GM12878 (cell line): ENCODE measurements at regions not wholly inside any gene's neighbourhood (a gene's known extent, or its start where the extent isn't known, plus 50 kb on each side); places are given as distances from the start of the nearest gene placed in this dataset.

ENCODE experiments used
- DPF2 ChIP-seq: fragments of 450-650 bp; IDR thresholded peaks from 2 replicates; pipeline ENCODE4 v1.6.1; 2017; ENCODE audit warnings: mild to moderate bottlenecking
- ESRRA ChIP-seq: IDR thresholded peaks from 2 replicates; pipeline ENCODE4 v1.6.1; 2012; ENCODE audit warnings: mild to moderate bottlenecking, low read length, improper control_type of control experiment
- JUND ChIP-seq: IDR thresholded peaks from 2 replicates; pipeline ENCODE4 v1.6.1; 2012; ENCODE audit warnings: low read depth, mild to moderate bottlenecking, low read length, improper control_type of control experiment, moderate library complexity
- POLR2A ChIP-seq: IDR thresholded peaks from 2 replicates; pipeline ENCODE4 v1.6.1; 2011; ENCODE audit warnings: low read depth, mild to moderate bottlenecking, low read length
- ZSCAN29 ChIP-seq: fragments of 450-650 bp; IDR thresholded peaks from 2 replicates; pipeline ENCODE4 v1.6.1; 2017; ENCODE audit warnings: mild to moderate bottlenecking, moderate library complexity

- TF ChIP-seq POLR2A (no peak), DPF2 (no peak), JUND (no peak), ESRRA (no peak), ZSCAN29 (no peak)
Observed at GRCh38 chr13:76440568-76440967, 445.6 kb downstream of the KCTD12 start.
